Pulmonary artery endothelial cell (primary cell): ENCODE measurements at regions not wholly inside any gene's neighbourhood (a gene's known extent, or its start where the extent isn't known, plus 50 kb on each side); places are given as distances from the start of the nearest gene placed in this dataset.
"Not testable (repeated sequence)": the region's sequence is repeated elsewhere in the genome, so short reads cannot be mapped to it uniquely, and the experiment has no call there.

Source experiments
- DNase-seq: peaks from one replicate; pipeline ENCODE4 v3.0.0-alpha.2; 2011; ENCODE audit warnings: low read depth, low spot score

DNA sequence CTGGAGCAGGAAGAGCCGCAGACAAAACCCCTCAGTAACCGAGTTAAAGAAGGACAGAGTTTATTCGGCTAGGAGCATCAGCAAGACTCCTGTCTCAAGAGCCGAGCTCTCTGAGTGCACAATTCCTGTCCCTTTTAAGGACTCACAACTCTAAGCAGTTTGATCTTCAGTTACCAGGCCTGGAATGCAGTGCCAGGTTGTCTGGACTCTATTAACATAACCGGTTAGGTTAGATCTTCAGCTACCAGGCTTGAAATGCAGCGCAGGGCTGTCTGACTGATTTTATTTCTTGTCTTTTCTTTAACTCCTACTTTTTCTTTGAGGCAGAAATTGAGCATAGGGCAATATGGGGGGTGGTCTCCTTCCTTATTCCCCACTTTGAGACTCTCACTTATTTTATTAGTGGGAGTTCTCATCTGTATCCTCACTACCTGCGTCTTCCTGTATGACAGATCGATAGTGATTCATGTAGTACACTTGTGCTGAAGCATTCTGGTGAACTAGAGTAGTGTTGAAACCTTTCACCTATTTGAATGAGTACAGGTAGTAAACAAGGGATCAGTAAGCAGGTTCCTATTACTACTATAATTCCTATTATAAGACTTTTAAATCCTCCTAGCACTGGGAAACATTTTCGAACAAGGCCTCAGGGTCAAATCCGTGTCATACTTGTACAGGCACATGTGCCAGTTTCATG, 325.0 kb downstream of the CGGBP1 start:
- DNase-seq: no peak

- no peak for DNase-seq
These were observed 326.5 kb downstream of the CGGBP1 start for GRCh38 chr3:87732294-87732693.

DNA sequence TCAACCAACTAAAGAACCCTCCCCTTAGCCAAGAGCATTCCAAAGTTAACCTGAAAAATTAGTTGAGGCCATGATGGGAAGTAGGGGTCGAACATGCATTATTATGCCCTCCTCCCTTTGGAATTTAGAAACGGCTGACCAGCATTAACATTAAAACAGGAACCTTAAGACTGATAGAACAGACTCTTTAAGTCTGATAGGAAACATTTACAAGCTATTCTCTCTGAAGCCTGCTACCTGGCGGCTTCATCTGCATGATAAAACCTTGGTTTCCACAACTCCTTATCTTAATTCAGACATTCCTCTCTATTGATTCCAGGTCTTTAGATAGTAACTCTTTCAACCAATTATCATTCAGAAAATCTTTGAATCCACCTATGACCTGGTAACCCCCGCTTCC, 331.0 kb downstream of the CGGBP1 start:
- DNase-seq: no peak

GRCh38 chr3:87719060-87719459, 339.7 kb downstream of the CGGBP1 start:
- DNase-seq: no peak

GRCh38 chr3:87710511-87710910, 348.3 kb downstream of the CGGBP1 start:
- no peak for DNase-seq

- DNase-seq: no peak
These were observed 348.8 kb downstream of the CGGBP1 start for GRCh38 chr3:87710028-87710427.

GRCh38 chr3:87706176-87706575, 352.6 kb downstream of the CGGBP1 start:
- no peak for DNase-seq

DNA sequence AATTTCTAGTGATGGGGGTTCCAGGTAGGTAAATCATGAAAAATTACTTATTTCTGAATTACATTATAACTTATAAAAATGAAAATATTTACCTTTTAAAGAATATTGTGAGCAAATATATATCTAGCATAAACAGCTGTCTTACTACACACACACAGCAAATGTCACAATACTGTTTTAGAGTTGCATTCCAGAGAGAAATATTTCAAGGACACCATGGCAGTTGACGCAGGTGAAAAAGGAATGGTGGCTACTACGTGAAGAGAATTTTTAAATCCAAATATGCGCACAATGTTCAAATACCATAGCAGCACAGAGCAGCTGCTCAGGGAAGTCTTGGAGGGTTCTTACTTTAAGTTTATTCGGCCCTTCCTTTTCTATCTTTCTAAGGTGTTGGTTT, 356.2 kb downstream of the CGGBP1 start:
- no peak for DNase-seq

GRCh38 chr3:87696124-87697013, 362.4 kb downstream of the CGGBP1 start:
- no peak for DNase-seq

- DNase-seq: no peak
These were observed 364.1 kb downstream of the CGGBP1 start for GRCh38 chr3:87694678-87695077.

DNA sequence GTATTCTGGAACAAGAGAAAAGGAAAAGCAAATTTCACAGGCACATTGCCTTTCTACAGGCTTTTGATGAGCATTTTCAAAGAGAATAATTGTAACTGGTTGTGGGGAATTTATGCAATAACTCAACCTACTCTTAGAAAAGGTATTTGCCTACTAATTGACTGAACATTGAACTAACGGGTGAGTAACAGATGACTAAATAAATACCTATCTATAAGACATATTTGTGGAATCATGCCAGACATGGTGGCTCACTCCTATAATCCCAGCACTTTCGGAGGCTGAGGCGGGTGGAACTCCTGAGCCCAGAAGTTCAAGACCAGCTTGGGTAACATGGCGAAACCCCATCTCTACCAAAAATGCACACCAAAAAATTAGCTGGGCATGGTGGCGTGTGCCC, 367.7 kb downstream of the CGGBP1 start:
- DNase-seq: no peak

DNA sequence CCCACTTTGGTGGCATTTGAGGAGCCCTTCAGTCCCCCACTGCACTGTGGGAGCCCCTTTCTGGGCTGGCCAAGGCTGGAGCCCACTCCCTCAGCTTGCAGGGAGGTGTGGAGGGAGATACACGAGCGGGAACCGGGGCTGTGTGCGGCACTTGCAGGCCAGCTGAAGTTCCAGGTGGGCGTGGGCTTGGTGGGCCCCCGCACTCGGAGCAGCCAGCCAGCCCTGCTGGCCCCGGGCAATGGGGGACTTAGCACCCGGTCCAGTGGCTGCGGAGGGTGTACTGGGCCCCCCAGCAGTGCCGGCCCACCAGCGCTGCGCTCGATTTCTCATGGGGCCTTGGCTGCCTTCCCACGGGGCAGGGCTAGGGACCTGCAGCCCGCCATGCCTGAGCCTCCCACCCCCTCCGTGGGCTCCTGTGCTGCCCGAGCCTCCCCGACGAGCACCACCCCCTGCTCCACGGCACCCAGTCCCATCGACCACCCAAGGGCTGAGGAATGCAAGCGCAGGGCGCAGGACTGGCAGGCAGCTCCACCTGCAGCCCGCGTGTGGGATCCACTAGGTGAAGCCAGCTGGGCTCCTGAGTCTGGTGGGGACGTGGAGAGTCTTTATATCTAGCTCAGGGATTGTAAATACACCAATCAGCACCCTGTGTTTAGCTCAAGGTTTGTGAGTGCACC, 379.7 kb downstream of the CGGBP1 start:
- DNase-seq: not testable (repeated sequence)

- DNase-seq: no peak
These were observed 384.2 kb downstream of the CGGBP1 start for GRCh38 chr3:87674397-87675161.

DNA sequence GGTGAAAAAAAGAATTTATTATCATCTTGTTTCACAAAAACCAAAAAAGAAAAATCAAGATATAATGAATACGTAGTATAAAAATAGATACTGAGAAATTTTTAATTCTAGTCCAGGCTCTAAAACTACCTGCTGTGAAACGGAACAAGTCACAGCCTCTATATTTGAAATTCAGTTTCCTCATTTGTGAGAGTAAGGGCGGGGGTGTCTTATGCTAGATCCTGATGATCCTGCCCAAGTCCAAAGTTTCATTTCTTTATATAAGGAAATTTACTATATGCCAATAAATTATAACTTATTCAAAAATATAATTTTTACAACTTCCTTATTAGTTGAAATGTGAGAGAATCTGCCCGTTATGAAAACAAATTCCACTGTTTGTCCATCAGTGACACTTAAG, 385.7 kb downstream of the CGGBP1 start:
- DNase-seq: no peak

DNA sequence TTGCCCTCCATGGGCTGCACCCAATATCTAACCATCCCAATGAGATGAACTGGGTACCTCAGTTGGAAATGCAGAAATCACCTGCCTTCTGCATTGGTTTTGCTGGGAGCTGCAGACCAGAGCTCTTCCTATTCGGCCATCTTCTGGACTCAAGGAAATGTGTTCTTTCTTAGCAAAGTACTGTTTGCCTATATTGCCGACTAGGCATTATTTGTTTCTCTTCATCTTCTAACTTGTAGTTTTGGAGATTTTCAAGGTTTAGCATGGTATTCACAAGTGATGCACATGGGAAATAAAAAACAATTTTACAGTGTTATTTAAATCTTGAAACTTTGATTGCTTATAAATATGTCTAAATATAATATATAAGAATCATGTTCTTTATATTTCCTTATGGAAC, 377.8 kb upstream of the POU1F1 start:
- DNase-seq: no peak

DNA sequence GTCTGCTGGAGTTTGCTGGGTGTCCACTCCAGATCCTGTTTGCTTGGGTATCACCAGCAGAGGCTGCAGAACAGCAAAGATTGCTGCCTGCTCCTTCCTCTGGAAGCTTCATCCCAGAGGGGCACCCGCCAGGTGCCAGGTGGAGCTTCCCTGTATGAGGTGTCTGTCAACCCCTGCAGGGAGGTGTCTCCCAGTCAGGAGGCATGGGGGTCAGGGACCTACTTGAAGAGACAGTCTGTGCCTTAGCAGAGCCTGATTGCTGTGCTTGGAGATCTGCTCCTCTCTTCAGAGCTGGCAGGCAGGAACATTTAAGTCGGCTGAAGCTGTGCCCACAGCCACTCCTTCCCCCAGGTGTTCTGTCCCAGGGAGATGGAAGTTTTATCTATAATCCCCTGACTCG, 376.8 kb upstream of the POU1F1 start:
- not testable (repeated sequence) for DNase-seq

- DNase-seq: no peak
These were observed 358.0 kb upstream of the POU1F1 start for GRCh38 chr3:87634426-87634825.

DNA sequence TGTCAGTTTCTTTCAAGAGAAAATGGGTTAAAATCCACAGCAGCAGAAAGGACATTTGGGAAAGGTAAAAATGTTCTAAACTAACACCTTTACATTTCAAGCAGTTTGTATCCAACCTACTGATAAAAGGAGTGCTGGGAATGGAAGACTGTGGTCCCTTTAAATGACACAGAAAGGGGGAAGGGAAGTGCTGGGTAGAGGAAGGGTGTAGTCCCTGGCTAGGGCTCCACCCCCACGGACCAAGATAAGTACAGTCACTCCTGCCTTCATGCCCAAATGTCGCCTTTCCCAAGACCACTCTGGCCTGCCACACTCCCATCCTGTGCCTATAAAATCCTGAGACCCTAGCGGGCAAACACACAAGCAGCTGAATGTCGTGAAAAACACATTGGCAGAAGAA, 350.9 kb upstream of the POU1F1 start:
- no peak for DNase-seq

DNA sequence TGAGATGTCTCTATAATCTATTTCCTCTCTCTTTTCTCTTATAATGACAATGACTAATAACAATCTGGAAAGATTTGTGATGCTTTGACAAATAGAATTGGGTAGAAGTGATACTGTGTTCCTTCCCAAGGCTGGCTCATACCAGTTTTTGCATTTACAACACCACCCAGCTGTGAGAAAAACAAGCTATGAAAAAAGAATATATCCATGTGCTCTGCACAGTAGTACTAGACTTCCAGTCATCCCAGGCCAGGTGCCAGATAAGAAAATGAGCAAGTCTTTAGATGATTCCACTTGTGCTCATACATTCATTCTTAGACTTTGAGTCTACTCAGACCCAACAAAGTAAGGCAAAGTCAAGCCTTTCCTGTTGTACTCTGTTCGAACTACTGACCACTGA, 350.2 kb upstream of the POU1F1 start:
- DNase-seq: no peak

DNA sequence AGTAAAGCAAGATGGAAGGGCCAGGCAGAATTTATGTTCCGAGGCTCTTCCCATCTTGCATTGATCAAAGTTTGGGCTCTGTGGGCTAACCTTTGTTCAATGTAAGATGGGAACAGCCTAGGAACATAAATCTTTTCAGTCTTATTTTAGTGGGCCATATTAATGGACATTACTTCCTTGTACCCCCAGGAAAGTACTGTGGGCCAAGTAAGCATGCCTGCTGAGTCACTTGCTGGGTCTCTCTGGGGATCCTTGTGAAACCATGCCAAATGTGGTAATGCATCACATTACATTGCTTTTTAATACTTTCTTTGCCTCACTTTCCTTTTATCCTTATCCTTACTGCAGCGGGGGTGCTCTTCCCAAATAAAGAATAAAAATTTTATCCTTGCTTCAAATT, 349.5 kb upstream of the POU1F1 start:
- no peak for DNase-seq

- DNase-seq: no peak
These were observed 348.5 kb upstream of the POU1F1 start for GRCh38 chr3:87624860-87625259.

GRCh38 chr3:87621667-87622066, 345.3 kb upstream of the POU1F1 start:
- no peak for DNase-seq
